NT2/D1 (cell line): ENCODE measurements at regions not wholly inside any gene's neighbourhood (a gene's known extent, or its start where the extent isn't known, plus 50 kb on each side); places are given as distances from the start of the nearest gene placed in this dataset.

Experiments used
- YY1 ChIP-seq: IDR thresholded peaks from 2 replicates; pipeline ENCODE4 v1.6.1; 2011; ENCODE audit not compliant: insufficient read length, insufficient read depth
- ZNF274 ChIP-seq: IDR thresholded peaks from 2 replicates; pipeline ENCODE4 v1.6.1; 2011; ENCODE audit warnings: mild to moderate bottlenecking, low read depth, low read length

- TF ChIP-seq ZNF274: no peak
- no peak for TF ChIP-seq YY1
Observed at GRCh38 chr6:21780679-21781078, 187.1 kb downstream of the SOX4 start.
